Activated T-cell treated with anti-CD3 and anti-CD28 coated beads for 24 hours (primary cell): ENCODE measurements at regions not wholly inside any gene's neighbourhood (a gene's known extent, or its start where the extent isn't known, plus 50 kb on each side); places are given as distances from the start of the nearest gene placed in this dataset.

Source experiments
- DNase-seq: peaks from one replicate; pipeline ENCODE4 v3.0.0-alpha.2; 2020; ENCODE audit warnings: low read depth

DNA sequence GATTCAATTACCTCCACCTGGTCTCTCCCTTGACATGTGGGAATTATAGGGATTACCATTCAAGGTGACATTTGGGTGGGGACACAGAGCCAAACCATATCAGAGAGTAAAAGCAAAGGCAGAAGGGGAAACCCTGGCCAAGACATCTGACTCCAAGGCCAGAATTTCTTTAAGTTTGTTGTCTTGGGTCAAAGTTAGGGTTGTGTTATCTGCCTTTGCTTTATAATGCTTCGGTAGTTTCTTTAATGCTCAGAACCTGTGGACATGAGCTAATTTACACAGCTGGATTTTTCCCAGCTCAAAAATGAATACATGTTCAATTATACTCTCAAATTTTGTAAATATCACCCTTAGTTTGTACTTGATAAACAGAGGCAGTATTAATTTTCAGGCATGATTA, 1074.4 kb downstream of the ADGRL2 start:
- no peak for DNase-seq

DNA sequence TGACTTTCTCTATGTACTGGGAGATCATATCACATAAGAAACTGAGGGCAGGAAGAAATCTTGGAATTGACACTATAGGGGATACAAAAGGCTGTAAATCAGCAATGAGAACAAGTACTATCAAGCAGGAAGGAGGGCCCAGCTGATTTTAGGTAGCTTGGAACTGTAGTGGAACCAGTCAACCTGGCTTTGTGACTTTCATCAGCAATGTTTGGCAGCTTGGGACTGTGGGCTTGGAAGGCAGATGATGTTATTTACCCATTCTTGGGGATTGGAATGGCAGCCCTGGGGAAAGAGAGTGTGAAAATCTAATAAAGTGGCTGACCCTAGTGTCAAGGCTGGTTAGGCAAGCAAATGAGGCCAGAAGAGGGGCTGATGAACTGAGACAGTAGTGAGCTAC, 1073.3 kb downstream of the ADGRL2 start:
- no peak for DNase-seq

DNA sequence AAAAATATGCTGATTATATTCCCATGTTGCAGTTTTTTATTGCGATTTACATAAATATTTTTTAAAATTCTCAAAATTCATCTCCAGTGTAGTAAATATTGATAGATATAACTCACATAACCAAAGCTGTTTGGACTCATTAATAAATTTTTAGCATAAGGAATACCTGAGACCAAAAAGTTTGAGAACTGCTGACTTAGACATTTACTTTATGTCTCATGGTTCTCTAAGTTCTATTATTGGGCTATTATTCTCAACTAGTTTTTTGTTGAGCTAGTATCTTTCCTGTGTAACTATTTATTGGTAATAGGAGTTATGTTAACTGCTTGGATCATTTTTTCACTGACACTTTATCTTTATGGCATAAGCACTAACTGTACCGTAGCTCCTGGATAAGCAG, 1069.6 kb downstream of the ADGRL2 start:
- DNase-seq: no peak

DNA sequence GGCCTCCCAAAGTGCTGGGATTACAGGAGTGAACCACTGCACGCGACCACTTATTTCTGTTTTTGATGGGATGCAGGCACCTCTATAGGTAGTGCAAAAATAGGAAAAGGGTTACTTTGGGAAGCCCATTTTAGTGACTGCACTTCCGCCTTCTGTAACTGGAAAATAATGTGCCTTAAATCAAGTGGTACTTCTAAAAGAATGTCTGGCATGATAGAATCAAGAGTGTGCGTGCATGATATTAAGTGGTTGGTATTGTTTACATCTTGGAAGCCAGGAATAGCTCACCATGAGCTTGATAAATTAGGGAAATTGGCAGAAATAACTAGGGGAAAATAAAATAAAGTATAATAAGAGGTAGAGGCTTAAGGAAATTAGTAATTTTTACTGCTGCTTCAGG, 1067.0 kb downstream of the ADGRL2 start:
- no peak for DNase-seq

DNA sequence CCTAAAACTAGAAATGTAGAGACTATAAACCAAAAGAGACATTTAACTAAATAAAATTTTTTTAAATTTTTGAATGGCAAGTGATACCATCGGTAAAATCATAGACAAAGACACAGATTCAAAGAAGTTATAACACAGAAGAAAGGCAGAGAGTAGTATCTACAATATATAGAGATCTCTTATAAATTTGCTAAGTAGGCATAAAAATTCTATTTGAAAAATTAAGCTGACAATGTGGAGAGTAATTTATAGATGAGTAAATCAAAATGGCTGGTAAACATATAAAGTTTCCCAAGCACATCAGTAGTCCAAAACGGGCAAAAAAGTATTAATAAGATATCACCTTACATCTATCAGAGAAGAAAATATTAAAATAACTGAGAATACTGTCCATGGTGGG, 1061.0 kb downstream of the ADGRL2 start:
- no peak for DNase-seq

DNA sequence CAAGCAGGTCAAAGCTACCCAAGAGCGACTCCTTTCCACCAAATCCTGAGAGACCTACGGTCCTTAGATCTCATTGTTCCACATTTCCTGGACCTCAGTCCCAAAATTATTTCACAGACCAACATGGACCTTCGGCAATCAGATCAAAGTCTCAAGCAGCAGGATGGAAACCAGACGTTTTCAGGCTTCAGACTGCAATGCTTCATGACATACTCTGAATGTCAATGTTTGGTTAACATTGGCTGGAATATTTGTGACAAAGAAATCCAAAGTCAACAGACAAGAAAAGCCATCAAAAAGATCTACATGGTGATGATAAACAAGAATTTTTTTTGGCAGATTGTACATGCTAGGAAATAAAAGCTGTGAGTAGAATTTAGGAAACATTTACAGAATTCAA, 1057.3 kb downstream of the ADGRL2 start:
- DNase-seq: no peak

DNA sequence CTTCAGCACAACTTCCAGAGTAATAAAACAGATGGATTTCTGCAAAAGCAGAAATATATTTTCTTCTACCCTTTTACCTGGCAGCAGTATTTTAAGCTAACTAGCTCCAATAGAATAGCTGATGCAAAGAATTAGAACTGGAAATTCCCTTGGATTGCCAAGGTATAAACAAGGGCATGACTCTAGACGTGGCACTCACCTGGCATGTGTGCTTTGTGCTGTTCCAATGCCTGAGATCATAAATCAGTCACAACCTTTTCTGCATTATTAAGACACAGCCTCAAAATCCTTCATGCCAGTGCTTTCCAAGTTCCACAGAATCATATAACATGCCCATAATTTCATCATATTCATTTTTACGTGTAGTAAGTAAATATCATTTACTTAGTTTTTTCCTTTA, 1048.7 kb downstream of the ADGRL2 start:
- no peak for DNase-seq

DNA sequence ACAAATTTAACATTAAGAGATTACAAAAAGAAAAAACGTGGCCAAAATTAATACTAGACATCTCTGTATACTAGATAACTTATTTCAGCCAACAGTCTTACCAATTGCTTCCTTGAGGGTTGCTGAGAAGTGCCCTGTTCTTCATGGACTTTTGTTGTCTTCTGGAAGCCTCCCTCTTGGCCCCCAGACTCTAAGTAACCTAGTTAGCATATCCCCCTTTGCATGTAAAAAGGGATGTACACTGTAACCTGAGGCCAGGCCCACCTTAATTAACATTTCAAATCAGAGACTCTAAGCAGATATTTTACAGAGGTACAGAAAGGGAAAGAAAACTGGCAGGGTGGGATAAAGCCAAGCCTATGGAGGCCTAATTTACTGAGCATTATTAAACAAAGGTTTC, 1047.3 kb downstream of the ADGRL2 start:
- DNase-seq: no peak

DNA sequence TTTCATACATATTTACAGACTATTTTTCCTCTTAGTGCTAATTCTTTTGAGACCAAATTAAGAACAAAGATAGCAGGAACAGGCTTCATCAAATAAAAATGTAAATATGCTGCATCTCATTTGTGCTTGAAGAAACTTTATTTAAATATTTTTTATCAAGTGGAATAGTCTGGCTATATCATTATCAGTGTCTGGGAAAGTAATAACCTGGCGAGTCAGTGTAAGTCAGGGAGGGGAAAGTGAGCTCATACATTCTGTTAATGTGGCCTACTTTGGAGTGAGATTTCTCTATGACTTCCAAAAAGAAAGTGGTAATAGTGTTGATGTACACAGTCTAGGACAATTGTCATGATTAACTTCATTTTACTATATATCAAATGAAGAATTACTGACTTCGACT, 1045.1 kb downstream of the ADGRL2 start:
- DNase-seq: no peak

DNA sequence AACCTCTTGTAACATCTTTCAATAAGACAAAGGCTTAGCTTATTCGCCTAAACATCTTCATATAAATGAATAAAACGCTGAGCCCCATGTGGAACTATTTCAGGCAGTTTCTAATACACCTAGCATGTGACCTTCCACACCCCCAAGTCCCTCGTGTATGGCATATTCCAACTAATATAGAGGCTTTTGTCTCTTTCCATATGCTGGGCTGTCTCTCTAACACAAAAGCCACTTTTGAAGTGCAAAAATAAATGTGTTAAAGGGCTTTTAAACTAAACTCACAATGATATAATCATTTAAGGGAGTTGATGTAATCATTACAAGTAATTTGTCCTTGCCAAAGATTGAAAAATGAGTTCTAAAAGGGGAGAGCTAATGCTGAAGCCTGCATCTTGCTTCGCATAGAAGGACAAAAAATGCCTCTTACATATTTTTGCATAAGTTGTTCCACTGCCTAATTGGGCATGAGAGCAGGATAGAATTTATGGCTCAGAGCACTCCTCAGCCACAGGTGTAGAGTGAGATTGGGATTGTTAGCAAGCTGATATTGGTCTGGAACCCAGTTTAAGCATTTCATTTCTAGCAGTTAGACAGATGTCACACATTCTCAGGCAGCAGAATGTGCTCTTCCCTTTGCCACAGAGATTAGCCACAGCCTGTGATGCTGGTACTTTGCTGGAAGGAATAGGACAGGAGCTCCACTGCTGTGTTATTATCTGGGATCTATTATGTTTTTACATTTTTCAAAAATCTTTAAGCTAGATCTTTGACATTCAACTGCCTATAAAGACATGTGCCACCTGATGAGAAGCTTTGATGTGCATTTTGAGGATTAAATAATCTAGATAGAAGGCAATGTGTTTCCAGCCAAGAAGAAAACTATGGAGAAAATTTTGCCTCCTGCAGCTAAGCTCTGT, 1044.4 kb downstream of the ADGRL2 start:
- no peak for DNase-seq

DNA sequence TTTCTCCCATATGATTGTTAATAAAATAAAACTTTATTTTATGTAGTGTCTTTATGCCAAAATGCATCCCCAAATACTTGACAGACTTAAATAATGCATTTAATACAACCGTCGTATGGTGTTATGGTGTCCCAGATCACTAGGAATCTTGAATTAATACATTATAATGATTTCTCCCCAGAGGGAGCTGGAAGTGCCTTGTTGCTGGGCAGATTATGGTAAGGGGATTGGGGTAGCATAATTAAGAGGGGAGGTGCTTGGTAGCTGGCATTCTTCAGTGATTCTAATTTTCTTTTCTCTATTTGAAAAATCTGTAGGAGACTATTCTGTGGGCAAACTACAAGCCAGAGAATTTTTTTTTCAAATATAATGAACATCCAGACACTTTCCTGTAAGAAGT, 1043.7 kb downstream of the ADGRL2 start:
- no peak for DNase-seq

DNA sequence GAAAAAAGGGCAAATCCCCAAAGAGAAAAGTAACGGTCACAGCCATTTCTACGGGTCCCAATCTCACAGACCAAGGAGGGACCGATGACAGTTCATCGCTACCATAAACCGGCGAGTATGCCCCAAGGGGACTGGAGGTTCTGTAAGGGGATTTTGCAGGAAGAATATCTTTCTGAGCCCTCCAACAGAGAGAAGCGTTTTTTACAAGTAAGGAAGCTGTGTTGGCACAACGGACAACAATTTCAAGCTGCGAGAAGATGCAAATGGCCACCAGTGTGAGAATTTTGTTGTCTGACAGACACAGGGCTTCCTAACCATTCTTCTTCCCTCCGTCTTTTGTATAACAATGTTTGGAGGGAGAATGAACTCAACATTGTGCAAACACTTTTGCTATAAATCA, 1043.1 kb downstream of the ADGRL2 start:
- no peak for DNase-seq

DNA sequence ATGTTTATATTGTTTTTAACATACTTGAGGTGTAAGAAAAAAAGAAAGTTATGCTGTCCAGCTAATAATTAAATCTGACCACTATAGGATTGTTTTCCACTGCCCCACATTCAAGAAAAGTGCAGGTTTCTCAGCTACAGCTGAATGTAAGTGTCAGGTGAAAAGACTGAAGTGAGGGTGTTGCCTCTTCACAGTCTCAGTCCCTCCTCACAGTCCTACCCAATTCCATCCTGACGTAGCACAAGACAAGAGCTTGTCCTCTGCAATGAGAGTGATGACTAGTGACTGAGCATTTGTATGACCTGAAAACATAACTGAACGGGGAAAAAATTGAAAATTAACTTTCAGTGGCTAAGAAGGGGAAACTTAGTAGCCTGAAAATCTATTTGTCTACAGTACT, 1039.5 kb downstream of the ADGRL2 start:
- DNase-seq: no peak

DNA sequence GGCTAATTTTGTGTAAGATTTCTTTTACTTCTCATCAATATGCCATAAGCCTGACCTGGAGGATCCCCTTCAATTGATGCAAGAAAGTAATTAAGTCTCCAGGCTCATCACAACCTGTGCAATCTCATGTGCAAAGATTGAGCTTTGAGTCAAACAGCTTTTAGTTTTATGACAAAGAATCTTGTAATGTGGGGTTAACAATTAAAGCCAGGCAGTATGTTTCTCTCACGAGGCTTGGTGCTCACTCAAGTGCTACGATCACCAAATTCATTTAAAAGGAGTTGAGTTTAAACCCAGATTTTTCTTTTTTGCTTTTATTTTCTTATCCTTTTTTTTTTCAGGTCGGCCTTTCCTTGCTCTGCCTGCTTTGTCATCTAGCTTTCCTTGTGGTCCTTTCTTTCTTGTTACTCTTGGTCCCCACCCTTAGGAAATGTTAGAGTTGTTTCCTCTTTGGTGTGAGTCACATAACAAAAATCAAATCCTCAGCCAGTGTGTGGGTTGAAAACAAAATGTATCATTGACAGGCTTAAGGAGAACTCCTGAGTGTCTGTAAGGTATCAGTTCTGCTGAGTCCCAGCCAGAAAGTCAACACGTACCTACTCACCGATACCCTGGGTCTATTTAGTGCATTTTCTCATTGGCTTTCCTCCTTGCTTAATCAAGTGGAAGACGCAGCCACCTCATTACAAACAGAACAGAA, 1037.2 kb downstream of the ADGRL2 start:
- DNase-seq: no peak

DNA sequence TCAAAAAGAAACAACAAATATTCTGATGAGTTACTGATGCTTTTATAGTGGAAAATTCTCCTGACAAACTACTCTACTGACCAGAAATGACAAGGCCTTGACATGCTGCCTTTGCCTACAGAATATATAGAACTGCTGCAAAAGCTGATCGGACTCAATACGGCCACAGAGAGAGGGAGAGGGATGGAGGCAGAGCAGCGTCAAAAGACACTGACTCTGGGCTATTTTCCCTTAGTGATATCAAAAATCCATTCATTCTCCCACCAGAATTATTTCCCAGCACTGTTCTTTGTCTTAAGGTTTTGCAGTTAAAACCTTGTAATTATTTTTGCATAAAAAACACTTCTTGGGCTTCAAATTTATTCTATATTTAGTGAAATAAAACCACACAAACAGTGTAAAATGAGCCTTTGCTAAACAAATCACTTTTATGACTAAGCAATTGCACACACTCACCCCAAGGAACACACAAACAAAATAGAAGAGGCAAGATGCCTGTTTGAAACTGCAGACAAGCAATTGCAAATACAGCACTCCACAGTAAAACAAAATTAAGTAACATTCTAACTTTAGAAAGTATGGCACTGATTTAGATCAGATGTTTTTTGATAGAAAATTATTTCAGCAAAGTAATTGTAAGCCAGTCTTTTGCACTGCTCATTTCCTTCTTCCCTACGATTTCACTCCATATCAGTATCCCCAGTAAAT, 1036.4 kb downstream of the ADGRL2 start:
- DNase-seq: no peak

DNA sequence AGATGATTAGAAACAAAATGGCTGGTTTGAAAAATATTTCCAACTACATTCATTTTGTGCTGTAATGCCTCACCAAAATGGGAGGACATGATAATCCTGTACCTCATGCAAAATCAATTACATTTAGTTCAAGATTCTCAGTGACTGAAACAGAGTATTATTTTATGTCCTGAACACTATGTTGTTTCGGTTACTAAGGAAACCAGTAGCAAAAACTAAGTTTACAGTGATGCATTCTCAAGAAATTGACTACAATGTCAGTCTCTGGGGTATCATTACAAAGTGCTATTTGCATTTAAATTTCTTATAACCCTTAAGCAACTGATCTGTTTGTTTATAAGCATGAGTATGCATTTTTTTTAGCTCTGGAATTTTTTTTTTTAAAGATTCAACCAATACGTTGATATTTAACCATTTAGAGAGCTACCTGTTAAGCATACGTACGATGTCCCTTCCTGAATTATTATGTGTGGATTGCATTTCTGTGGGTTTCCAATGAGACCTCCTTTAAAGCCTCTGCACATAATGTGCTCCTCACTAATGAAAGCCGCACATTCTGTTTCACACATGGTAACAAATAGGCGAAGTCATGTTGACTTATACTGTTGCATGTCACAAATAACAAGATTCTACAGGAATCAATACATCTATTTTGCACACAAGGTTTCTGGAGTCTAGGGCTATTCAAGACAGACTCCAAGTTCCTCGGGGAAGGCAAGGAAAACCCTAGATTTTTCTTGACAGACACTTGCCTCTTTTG, 1035.7 kb downstream of the ADGRL2 start:
- no peak for DNase-seq

DNA sequence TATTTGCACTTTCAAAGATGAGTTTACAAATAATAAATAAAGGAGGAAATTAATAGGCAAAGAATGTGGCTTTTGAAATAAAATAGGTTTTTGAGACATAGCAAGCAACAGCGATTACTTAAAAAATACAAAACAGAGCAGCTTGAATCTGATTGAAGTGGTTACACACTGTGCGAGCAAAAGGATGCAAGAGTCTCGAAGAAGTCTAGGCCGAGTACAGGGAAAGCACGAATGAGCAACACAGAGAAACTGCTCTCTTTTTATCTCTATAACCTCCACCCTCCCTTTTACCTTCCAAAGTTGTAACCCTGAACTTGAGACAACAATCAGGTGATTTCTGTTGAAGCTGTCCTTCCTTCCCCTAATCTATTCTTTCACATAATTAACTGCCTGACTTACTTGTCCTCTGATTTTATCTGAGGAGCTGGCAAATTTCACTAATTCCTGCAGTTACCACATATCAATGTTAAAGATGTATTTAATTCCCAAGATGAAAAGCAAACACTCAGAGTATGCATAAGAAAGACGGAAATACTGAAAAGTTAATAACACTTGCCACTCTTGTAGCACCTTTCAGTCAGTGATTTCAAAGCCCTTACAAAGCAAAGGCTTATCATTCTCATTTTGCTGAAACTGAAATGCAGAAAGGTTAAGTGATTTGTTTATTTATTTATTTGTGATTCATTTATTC, 1030.1 kb downstream of the ADGRL2 start:
- DNase-seq: no peak

DNA sequence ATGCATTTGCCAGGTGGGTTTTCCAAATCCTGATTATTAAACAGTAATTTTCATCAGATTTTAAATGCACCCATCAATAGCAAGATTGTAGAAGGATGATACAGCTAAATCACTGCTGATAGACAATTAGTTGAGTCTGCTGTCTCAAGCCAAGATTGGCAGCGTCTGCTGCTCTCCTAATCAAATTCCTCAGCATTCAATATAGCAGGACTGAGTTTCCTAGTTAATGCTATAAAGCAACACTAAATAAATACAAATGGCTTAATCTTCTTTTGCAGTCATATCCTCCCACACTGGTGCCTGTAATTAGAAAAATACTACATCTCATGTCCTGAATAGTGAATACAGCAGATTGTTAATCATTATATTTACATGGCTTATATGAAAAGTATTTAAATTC, 1028.8 kb downstream of the ADGRL2 start:
- DNase-seq: no peak

DNA sequence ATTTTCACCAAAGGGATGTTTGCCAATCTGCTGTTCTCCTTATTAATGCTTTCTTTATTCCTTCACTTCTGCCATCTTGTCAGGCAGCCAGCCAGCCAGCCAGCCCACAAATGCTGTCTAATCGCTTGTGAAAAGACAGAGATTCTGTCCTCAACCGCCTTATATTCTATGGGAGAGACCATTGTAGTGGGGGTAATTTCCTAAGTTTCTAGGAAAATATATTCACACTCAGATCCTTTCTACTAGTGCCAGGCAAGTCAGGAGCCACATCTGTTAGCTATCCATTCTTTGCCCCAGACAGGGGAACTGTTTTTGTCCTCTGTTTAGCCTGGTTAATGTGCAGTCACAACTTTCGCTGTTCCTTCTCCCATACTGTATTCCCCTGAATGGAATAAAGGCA, 1023.1 kb downstream of the ADGRL2 start:
- no peak for DNase-seq

DNA sequence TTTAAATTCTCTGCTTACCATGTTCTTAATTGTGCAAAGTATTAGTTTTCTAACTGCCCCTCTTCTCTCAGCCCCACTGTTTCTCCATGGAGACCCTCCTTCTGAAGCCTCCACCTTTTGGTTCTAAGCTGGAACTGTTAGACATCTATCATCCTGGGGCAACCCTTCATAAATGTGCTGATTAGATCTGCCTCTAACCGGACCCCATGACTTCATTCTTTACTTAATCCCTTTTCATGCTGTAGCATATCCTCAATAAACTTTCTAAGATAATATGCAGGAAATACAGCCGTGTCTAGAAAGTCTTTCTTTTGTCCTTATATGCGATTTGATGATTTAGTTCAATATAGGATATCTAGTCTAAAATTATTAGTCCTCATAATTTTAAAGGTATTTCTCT, 1020.1 kb downstream of the ADGRL2 start:
- no peak for DNase-seq

DNA sequence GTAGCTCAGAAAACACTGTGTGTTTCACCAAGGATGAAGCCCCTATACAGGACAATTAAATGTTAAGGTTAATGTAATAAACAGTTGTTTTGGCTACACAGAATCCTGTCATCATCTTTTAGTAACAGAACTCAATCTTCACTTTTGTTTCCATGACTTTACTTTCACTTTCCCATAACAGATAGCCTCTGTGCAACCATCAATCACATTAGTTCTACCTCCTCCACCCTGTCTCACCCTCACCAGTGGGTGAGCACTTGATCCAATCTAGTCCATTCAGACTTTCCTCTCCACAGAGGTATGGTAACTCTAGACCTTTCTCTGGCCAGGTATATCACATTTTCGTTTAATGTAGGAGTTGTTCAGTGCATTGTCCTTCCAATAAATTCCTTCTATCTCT, 1018.5 kb downstream of the ADGRL2 start:
- no peak for DNase-seq

DNA sequence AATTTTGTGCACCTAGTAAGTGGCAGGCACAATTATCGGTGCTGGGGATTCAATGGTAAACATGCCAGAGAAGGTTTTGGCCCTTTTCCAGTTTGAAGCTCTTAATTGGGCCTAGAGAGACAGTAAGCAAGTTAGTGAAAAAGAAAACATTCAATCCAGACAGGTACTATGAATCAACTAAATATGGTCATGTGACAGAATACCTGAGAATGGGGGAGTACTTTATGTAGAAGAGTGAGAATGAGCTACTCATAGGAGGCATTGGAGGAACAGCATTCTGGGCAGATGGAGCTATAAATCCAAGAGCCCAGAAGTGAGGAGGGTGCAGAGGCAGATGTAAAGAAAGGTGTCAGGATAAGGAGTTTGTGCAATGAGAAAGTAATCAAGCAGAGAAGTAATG, 1017.9 kb downstream of the ADGRL2 start:
- DNase-seq: no peak
